ENCODE measurements at regions not wholly inside any gene's neighbourhood (a gene's known extent, or its start where the extent isn't known, plus 50 kb on each side); places are given as distances from the start of the nearest gene placed in this dataset.

DNA sequence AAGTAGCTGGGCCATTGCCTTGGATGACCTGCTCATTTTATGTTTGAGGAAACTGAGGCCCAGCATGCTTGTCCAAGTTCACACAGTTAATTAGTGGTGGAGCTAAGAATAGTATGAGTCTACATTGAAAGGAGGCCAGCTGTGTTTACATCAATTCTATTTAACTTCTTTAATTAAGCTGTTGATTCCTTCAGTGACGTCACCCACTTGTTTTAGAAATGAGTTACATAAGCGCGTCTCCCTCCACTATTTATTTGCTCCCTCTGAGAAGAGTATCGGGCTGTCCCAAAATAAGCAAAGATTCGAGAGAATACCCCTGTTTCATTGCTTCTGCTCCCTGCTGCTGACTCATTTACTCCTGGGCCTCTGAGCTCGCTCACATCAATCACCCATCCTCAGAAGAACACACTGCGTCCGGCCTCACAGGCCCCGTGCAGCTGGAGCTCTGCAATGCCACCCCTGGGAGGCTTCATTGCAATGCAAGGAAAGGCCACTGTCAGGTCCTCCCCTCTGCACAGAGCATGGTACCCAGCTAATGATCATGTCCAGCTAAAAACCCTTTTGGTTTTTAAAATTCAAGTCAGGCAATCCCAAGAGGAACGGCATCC lies 74.8 kb upstream of the BMP2 start:
- Histone ChIP-seq H3K9me2 (no peaks in the 10 kb centered on the region), H3K9ac (no peak overlapping the region), H3K4me2 (no peak overlapping the region), H3K36me3 (replicated peaks in 1 of 2; ENCODE audit: control insufficient read depth in 1 of 2, insufficient read depth in 2 of 2, low read length in 1 of 2) (no peaks in the 10 kb centered on the region), H3K4me3 (ENCODE audit: low read depth in 2 of 2, low read length in 1 of 2) (no peak overlapping the region), H3K9me3 (no peaks in the 10 kb centered on the region), H4K20me1 (ENCODE audit: insufficient read depth) (no peaks in the 10 kb centered on the region), H3F3A (replicated peaks; ENCODE audit: insufficient read depth) (no peaks in the 10 kb centered on the region), H3K4me1 (ENCODE audit: control insufficient read depth in 1 of 2, insufficient read depth in 2 of 2, low read depth in 1 of 2, low read length in 1 of 2) (no peaks in the 10 kb centered on the region), H3K27ac (ENCODE audit: low read depth in 2 of 2, low read length in 1 of 2) (no peak overlapping the region), H2AFZ (ENCODE audit: low read depth) (no peak overlapping the region), H3K79me2 (ENCODE audit: insufficient read depth) (no peaks in the 10 kb centered on the region), H3K27me3 (ENCODE audit: insufficient read depth) (no peaks in the 10 kb centered on the region; the same call in 1 of the 2 replicates)
- ChIA-PET CTCF (interaction anchor here (0.8 kb wide), 1 partner anchor 109 kb away, joined by 3 read pairs; no protein-coding TSS in a partner anchor), POLR2A (no interaction called here)
- no peak for DNase-seq
- TF ChIP-seq GATA2 (CRISPR knock-in tag; IDR thresholded peaks at IDR 0.05) (no peak), SIN3A (IDR thresholded peaks at IDR 0.05; ENCODE audit: borderline replicate concordance, low read depth, low read length) (no peak), CHD2 (IDR thresholded peaks at IDR 0.05; ENCODE audit: low read length, partially characterized antibody) (no peak), RFX5 (IDR thresholded peaks at IDR 0.05; ENCODE audit: low read length) (no peak), MEF2A (IDR thresholded peaks at IDR 0.05; ENCODE audit: borderline replicate concordance, low read depth) (no peak), TAF1 (IDR thresholded peaks at IDR 0.05; ENCODE audit: borderline replicate concordance, low read depth, low read length) (no peak)
- TF ChIP-seq, protein P1, sequence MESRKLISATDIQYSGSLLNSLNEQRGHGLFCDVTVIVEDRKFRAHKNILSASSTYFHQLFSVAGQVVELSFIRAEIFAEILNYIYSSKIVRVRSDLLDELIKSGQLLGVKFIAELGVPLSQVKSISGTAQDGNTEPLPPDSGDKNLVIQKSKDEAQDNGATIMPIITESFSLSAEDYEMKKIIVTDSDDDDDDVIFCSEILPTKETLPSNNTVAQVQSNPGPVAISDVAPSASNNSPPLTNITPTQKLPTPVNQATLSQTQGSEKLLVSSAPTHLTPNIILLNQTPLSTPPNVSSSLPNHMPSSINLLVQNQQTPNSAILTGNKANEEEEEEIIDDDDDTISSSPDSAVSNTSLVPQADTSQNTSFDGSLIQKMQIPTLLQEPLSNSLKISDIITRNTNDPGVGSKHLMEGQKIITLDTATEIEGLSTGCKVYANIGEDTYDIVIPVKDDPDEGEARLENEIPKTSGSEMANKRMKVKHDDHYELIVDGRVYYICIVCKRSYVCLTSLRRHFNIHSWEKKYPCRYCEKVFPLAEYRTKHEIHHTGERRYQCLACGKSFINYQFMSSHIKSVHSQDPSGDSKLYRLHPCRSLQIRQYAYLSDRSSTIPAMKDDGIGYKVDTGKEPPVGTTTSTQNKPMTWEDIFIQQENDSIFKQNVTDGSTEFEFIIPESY (IDR thresholded peaks at IDR 0.05; ENCODE audit: borderline replicate concordance, low read depth) = no peak
- TF ChIP-seq, protein P2, sequence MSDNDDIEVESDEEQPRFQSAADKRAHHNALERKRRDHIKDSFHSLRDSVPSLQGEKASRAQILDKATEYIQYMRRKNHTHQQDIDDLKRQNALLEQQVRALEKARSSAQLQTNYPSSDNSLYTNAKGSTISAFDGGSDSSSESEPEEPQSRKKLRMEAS (IDR thresholded peaks at IDR 0.05; ENCODE audit: low read depth) = no peak
- TF ChIP-seq, protein P3, sequence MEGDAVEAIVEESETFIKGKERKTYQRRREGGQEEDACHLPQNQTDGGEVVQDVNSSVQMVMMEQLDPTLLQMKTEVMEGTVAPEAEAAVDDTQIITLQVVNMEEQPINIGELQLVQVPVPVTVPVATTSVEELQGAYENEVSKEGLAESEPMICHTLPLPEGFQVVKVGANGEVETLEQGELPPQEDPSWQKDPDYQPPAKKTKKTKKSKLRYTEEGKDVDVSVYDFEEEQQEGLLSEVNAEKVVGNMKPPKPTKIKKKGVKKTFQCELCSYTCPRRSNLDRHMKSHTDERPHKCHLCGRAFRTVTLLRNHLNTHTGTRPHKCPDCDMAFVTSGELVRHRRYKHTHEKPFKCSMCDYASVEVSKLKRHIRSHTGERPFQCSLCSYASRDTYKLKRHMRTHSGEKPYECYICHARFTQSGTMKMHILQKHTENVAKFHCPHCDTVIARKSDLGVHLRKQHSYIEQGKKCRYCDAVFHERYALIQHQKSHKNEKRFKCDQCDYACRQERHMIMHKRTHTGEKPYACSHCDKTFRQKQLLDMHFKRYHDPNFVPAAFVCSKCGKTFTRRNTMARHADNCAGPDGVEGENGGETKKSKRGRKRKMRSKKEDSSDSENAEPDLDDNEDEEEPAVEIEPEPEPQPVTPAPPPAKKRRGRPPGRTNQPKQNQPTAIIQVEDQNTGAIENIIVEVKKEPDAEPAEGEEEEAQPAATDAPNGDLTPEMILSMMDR (IDR thresholded peaks at IDR 0.05) = no peak
- 33% methylated on average over 9 of the region's 10 CpGs for WGBS (ENCODE audit: low lambda C conversion rate)

DNA sequence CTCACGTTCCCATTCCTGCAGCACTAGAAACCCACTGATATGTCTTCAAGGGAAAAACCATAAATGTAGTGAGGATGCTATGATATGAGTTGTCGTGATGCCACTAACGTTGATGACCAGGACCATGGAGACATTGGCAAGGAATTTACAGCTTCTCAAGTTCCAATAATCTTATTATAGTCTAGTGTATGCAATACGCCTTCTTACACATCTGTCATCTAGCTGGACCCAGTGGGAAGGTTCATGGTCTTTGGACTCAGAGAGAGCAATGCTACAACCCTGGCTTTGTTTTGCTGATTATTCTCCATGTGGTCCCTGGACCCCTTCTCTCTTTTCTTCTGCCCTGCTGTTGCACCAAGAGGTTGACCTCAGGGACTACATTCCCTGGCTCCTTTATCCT lies 76.0 kb upstream of the BMP2 start:
- H3F3A ChIP-seq (replicated peaks; ENCODE audit: insufficient read depth) = no peaks in the 10 kb centered on the region
- DNase-seq = no peak
- no peak overlapping the region for H3K9ac ChIP-seq
- 10% methylated on average over 4 of the region's 4 CpGs for WGBS (ENCODE audit: low lambda C conversion rate)
- H3K4me1 ChIP-seq (ENCODE audit: control insufficient read depth in 1 of 2, insufficient read depth in 2 of 2, low read depth in 1 of 2, low read length in 1 of 2) = no peaks in the 10 kb centered on the region
- no peaks in the 10 kb centered on the region for H3K36me3 ChIP-seq (replicated peaks in 1 of 2; ENCODE audit: control insufficient read depth in 1 of 2, insufficient read depth in 2 of 2, low read length in 1 of 2)
- H3K27me3 ChIP-seq (ENCODE audit: insufficient read depth) = no peaks in the 10 kb centered on the region; the same call in 1 of the 2 replicates
- H4K20me1 ChIP-seq (ENCODE audit: insufficient read depth) = no peaks in the 10 kb centered on the region
- no peaks in the 10 kb centered on the region for H3K9me3 ChIP-seq
- H3K4me3 ChIP-seq (ENCODE audit: low read depth in 2 of 2, low read length in 1 of 2) = no peak overlapping the region
- no peaks in the 10 kb centered on the region for H3K79me2 ChIP-seq (ENCODE audit: insufficient read depth)
- POLR2A ChIA-PET = no interaction called here
- CTCF ChIA-PET = no interaction called here
- H3K4me2 ChIP-seq = no peak overlapping the region
- H3K27ac ChIP-seq (ENCODE audit: low read depth in 2 of 2, low read length in 1 of 2) = no peak overlapping the region
- no peaks in the 10 kb centered on the region for H3K9me2 ChIP-seq
- H2AFZ ChIP-seq (ENCODE audit: low read depth) = no peak overlapping the region
- TF ChIP-seq, protein P4, sequence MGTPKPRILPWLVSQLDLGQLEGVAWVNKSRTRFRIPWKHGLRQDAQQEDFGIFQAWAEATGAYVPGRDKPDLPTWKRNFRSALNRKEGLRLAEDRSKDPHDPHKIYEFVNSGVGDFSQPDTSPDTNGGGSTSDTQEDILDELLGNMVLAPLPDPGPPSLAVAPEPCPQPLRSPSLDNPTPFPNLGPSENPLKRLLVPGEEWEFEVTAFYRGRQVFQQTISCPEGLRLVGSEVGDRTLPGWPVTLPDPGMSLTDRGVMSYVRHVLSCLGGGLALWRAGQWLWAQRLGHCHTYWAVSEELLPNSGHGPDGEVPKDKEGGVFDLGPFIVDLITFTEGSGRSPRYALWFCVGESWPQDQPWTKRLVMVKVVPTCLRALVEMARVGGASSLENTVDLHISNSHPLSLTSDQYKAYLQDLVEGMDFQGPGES (IDR thresholded peaks at IDR 0.05; ENCODE audit: low read depth, low read length) = no peak
- TF ChIP-seq RCOR1 (IDR thresholded peaks at IDR 0.05; ENCODE audit: low read length) (no peak), SIN3A (IDR thresholded peaks at IDR 0.05; ENCODE audit: borderline replicate concordance, low read depth, low read length) (no peak), ELF1 (IDR thresholded peaks at IDR 0.05) (no peak), NRF1 (IDR thresholded peaks at IDR 0.05; ENCODE audit: low read depth, low read length) (no peak)
- TF ChIP-seq, protein P5, sequence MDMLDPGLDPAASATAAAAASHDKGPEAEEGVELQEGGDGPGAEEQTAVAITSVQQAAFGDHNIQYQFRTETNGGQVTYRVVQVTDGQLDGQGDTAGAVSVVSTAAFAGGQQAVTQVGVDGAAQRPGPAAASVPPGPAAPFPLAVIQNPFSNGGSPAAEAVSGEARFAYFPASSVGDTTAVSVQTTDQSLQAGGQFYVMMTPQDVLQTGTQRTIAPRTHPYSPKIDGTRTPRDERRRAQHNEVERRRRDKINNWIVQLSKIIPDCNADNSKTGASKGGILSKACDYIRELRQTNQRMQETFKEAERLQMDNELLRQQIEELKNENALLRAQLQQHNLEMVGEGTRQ (IDR thresholded peaks at IDR 0.05; ENCODE audit: borderline replicate concordance, low read depth, low read length) = no peak
- TF ChIP-seq, protein P6, sequence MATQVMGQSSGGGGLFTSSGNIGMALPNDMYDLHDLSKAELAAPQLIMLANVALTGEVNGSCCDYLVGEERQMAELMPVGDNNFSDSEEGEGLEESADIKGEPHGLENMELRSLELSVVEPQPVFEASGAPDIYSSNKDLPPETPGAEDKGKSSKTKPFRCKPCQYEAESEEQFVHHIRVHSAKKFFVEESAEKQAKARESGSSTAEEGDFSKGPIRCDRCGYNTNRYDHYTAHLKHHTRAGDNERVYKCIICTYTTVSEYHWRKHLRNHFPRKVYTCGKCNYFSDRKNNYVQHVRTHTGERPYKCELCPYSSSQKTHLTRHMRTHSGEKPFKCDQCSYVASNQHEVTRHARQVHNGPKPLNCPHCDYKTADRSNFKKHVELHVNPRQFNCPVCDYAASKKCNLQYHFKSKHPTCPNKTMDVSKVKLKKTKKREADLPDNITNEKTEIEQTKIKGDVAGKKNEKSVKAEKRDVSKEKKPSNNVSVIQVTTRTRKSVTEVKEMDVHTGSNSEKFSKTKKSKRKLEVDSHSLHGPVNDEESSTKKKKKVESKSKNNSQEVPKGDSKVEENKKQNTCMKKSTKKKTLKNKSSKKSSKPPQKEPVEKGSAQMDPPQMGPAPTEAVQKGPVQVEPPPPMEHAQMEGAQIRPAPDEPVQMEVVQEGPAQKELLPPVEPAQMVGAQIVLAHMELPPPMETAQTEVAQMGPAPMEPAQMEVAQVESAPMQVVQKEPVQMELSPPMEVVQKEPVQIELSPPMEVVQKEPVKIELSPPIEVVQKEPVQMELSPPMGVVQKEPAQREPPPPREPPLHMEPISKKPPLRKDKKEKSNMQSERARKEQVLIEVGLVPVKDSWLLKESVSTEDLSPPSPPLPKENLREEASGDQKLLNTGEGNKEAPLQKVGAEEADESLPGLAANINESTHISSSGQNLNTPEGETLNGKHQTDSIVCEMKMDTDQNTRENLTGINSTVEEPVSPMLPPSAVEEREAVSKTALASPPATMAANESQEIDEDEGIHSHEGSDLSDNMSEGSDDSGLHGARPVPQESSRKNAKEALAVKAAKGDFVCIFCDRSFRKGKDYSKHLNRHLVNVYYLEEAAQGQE (IDR thresholded peaks at IDR 0.05; ENCODE audit: low read depth, low read length) = no peak

All from SK-N-SH (cell line).